Trophoblast cell (in vitro differentiated cells and primary cell): ENCODE measurements at regions not wholly inside any gene's neighbourhood (a gene's known extent, or its start where the extent isn't known, plus 50 kb on each side); places are given as distances from the start of the nearest gene placed in this dataset.

ENCODE experiments used
- DNase-seq, 2 donors: peaks; one replicate each; pipeline ENCODE4 v3.0.0-alpha.2; 2016
- H2AFZ ChIP-seq: 2 replicates; pipeline ENCODE4 v1.6.1; 2013; ENCODE audit warnings: low read length, moderate library complexity, mild to moderate bottlenecking; ENCODE audit not compliant: insufficient read depth, poor library complexity
- H2AK5ac ChIP-seq: 2 replicates; pipeline ENCODE4 v1.6.1; 2013; ENCODE audit warnings: mild to moderate bottlenecking, low read length
- H2BK120ac ChIP-seq: 2 replicates; pipeline ENCODE4 v1.6.1; 2013; ENCODE audit warnings: low read length, mild to moderate bottlenecking, moderate library complexity; ENCODE audit not compliant: insufficient read depth, poor library complexity
- H2BK12ac ChIP-seq: 2 replicates; pipeline ENCODE4 v1.6.1; 2013; ENCODE audit warnings: mild to moderate bottlenecking, low read length, moderate library complexity
- H2BK5ac ChIP-seq: 2 replicates; pipeline ENCODE4 v1.6.1; 2013; ENCODE audit warnings: low read length, low read depth, moderate library complexity, mild to moderate bottlenecking; ENCODE audit not compliant: poor library complexity
- H3K14ac ChIP-seq: 2 replicates; pipeline ENCODE4 v1.6.1; 2013; ENCODE audit warnings: mild to moderate bottlenecking, low read length
- H3K18ac ChIP-seq: 2 replicates; pipeline ENCODE4 v1.6.1; 2013; ENCODE audit warnings: mild to moderate bottlenecking, low read length
- H3K23ac ChIP-seq: 2 replicates; pipeline ENCODE4 v1.6.1; 2013; ENCODE audit warnings: low read length
- H3K27ac ChIP-seq: 2 replicates; pipeline ENCODE4 v1.5.1; 2013; ENCODE audit warnings: low read depth, mild to moderate bottlenecking, inconsistent platforms, low read length, moderate library complexity
- H3K27me3 ChIP-seq: 2 replicates; pipeline ENCODE4 v1.6.1; 2013; ENCODE audit warnings: inconsistent platforms, mild to moderate bottlenecking, low read length, moderate library complexity; ENCODE audit not compliant: insufficient read depth
- H3K36me3 ChIP-seq, 2 experiments: 1 replicate in 1 of 2; 2 replicates in 1 of 2; pipeline ENCODE4 v1.6.1; 2013; ENCODE audit warnings: low read length in 2 of 2, mild to moderate bottlenecking in 2 of 2, moderate library complexity in 1 of 2; ENCODE audit not compliant: insufficient read depth in 2 of 2, control insufficient read depth in 1 of 2
- H3K4ac ChIP-seq: 2 replicates; pipeline ENCODE4 v1.6.1; 2013; ENCODE audit warnings: low read depth, mild to moderate bottlenecking, low read length, moderate library complexity
- H3K4me1 ChIP-seq, 2 experiments: 1 replicate in 1 of 2; 2 replicates in 1 of 2; pipeline ENCODE4 v1.6.1; 2013; ENCODE audit warnings: low read length in 2 of 2, mild to moderate bottlenecking in 2 of 2, moderate library complexity in 1 of 2; ENCODE audit not compliant: insufficient read depth in 2 of 2, control insufficient read depth in 1 of 2
- H3K4me2 ChIP-seq: 2 replicates; pipeline ENCODE4 v1.6.1; 2013; ENCODE audit warnings: inconsistent platforms, mild to moderate bottlenecking, low read length, moderate library complexity
- H3K4me3 ChIP-seq: 2 replicates; pipeline ENCODE4 v1.5.1; 2013; ENCODE audit warnings: mild to moderate bottlenecking, low read depth, low read length, inconsistent platforms
- H3K79me1 ChIP-seq: one replicate; pipeline ENCODE4 v1.6.1; 2013; ENCODE audit warnings: low read length
- H3K79me2 ChIP-seq: 2 replicates; pipeline ENCODE4 v1.6.1; 2013; ENCODE audit warnings: low read length, mild to moderate bottlenecking; ENCODE audit not compliant: control insufficient read depth, insufficient read depth, poor library complexity
- H3K9ac ChIP-seq: 2 replicates; pipeline ENCODE4 v1.6.1; 2013; ENCODE audit warnings: mild to moderate bottlenecking, low read length
- H3K9me3 ChIP-seq: 2 replicates; pipeline ENCODE4 v1.6.1; 2013; ENCODE audit warnings: low read depth, mild to moderate bottlenecking, control low read depth, inconsistent platforms, low read length; ENCODE audit not compliant: insufficient read depth
- H4K12ac ChIP-seq: 2 replicates; pipeline ENCODE4 v1.6.1; 2013; ENCODE audit warnings: low read depth, mild to moderate bottlenecking, low read length, moderate library complexity
- H4K8ac ChIP-seq: 2 replicates; pipeline ENCODE4 v1.6.1; 2013; ENCODE audit warnings: low read depth, mild to moderate bottlenecking, low read length, moderate library complexity
- H4K91ac ChIP-seq: one replicate; pipeline ENCODE4 v1.6.1; 2013; ENCODE audit warnings: low read depth, mild to moderate bottlenecking, low read length, moderate library complexity
- WGBS: extraction: QIAGEN DNeasy Blood & Tissue Kit; methylation state at CpG from one replicate; pipeline ENCODE4 v1.1.7; 2013; ENCODE audit warnings: missing lambda C conversion rate; ENCODE audit not compliant: insufficient read length, insufficient coverage; ENCODE audit errors: extremely low coverage; 5-methylcytosine and 5-hydroxymethylcytosine counted together

- peaks cover 6% of the 10 kb centered on the region for H3K9me3 ChIP-seq
- WGBS: no CpG with 5 or more reads among the region's 8 CpGs
- no peak overlapping the region for H2BK12ac ChIP-seq
- H4K91ac ChIP-seq: no peak overlapping the region
- H3K36me3 ChIP-seq: no peaks in the 10 kb centered on the region
- H2AK5ac ChIP-seq: no peak overlapping the region
- no peak overlapping the region for H3K9ac ChIP-seq
- no peaks in the 10 kb centered on the region for H3K27me3 ChIP-seq
- H2AFZ ChIP-seq: no peak overlapping the region
- H4K8ac ChIP-seq: no peak overlapping the region
- H2BK120ac ChIP-seq: no peak overlapping the region
- H3K27ac ChIP-seq: no peak overlapping the region
- no peak overlapping the region for H3K18ac ChIP-seq
- no peak for DNase-seq
- H3K4me3 ChIP-seq: no peak overlapping the region
- H3K4me2 ChIP-seq: no peak overlapping the region
- H3K79me2 ChIP-seq: no peaks in the 10 kb centered on the region
- no peak overlapping the region for H3K14ac ChIP-seq
- H4K12ac ChIP-seq: no peak overlapping the region
- no peaks in the 10 kb centered on the region for H3K79me1 ChIP-seq
- H3K4ac ChIP-seq: no peak overlapping the region
- no peak overlapping the region for H2BK5ac ChIP-seq
- no peaks in the 10 kb centered on the region for H3K4me1 ChIP-seq
- H3K23ac ChIP-seq: no peak overlapping the region
Observed at GRCh38 chr10:128400564-128400963, 274.3 kb upstream of the MKI67 start.

- Histone ChIP-seq H3K18ac (no peak overlapping the region), H3K14ac (no peak overlapping the region), H3K27ac (no peak overlapping the region), H2AK5ac (no peak overlapping the region), H3K4me3 (no peak overlapping the region), H3K27me3 (no peaks in the 10 kb centered on the region), H4K12ac (no peak overlapping the region), H2AFZ (no peak overlapping the region), H3K79me1 (no peaks in the 10 kb centered on the region), H2BK120ac (no peak overlapping the region), H4K8ac (no peak overlapping the region), H3K4me2 (no peak overlapping the region), H3K9ac (no peak overlapping the region), H3K4me1 (no peaks in the 10 kb centered on the region), H4K91ac (no peak overlapping the region), H3K79me2 (no peaks in the 10 kb centered on the region), H3K9me3 (peaks cover 4% of the 10 kb centered on the region), H2BK5ac (no peak overlapping the region), H2BK12ac (no peak overlapping the region), H3K36me3 (no peaks in the 10 kb centered on the region), H3K4ac (no peak overlapping the region), H3K23ac (no peak overlapping the region)
- no peak for DNase-seq
- WGBS: no CpG with 5 or more reads among the region's 8 CpGs
Observed at GRCh38 chr10:128405450-128405849, 279.2 kb upstream of the MKI67 start.

GRCh38 chr10:128411643-128412042, 285.4 kb upstream of the MKI67 start:
- Histone ChIP-seq H4K91ac (no peak overlapping the region), H2BK120ac (no peak overlapping the region), H3K27me3 (no peaks in the 10 kb centered on the region), H4K8ac (no peak overlapping the region), H2BK5ac (no peak overlapping the region), H4K12ac (no peak overlapping the region), H2AFZ (no peak overlapping the region), H3K79me2 (no peaks in the 10 kb centered on the region), H3K14ac (no peak overlapping the region), H3K36me3 (no peaks in the 10 kb centered on the region), H3K27ac (no peak overlapping the region), H3K4me2 (no peak overlapping the region), H3K9me3 (peaks cover 2% of the 10 kb centered on the region), H3K79me1 (no peaks in the 10 kb centered on the region), H2AK5ac (no peak overlapping the region), H3K23ac (no peak overlapping the region), H3K18ac (no peak overlapping the region), H3K4me1 (peaks cover 0 to 2% of the 10 kb centered on the region in 2 experiments), H2BK12ac (no peak overlapping the region), H3K4me3 (no peak overlapping the region), H3K9ac (no peak overlapping the region), H3K4ac (no peak overlapping the region)
- WGBS: no CpG with 5 or more reads among the region's 1 CpG
- peak; percentile 6 to 49 for DNase-seq

GRCh38 chr10:128414568-128414967, 288.3 kb upstream of the MKI67 start:
- no peak overlapping the region for H2BK120ac ChIP-seq
- H4K12ac ChIP-seq: no peak overlapping the region
- no peak overlapping the region for H3K14ac ChIP-seq
- H3K27ac ChIP-seq: no peak overlapping the region
- H4K91ac ChIP-seq: no peak overlapping the region
- H3K79me2 ChIP-seq: no peaks in the 10 kb centered on the region
- WGBS: no CpG with 5 or more reads among the region's 5 CpGs
- no peak overlapping the region for H3K18ac ChIP-seq
- H3K23ac ChIP-seq: no peak overlapping the region
- no peak overlapping the region for H2BK5ac ChIP-seq
- DNase-seq: no peak
- H2BK12ac ChIP-seq: no peak overlapping the region
- no peak overlapping the region for H3K9ac ChIP-seq
- H3K9me3 ChIP-seq: peaks cover 2% of the 10 kb centered on the region
- peaks cover 0 to 6% of the 10 kb centered on the region in 2 experiments for H3K4me1 ChIP-seq
- no peak overlapping the region for H2AFZ ChIP-seq
- no peak overlapping the region for H4K8ac ChIP-seq
- no peaks in the 10 kb centered on the region for H3K36me3 ChIP-seq
- no peak overlapping the region for H3K4me3 ChIP-seq
- no peaks in the 10 kb centered on the region for H3K79me1 ChIP-seq
- no peak overlapping the region for H3K4ac ChIP-seq
- H3K4me2 ChIP-seq: no peak overlapping the region
- H3K27me3 ChIP-seq: no peaks in the 10 kb centered on the region
- no peak overlapping the region for H2AK5ac ChIP-seq
